Ovary (tissue), 7 donors: ENCODE measurements at regions not wholly inside any gene's neighbourhood (a gene's known extent, or its start where the extent isn't known, plus 50 kb on each side); places are given as distances from the start of the nearest gene placed in this dataset.
A peak's percentile ranks its signal among the peaks of the same experiment; 100 is the strongest.

Experiments used
- DNase-seq, 5 donors: peaks; one replicate each; pipeline ENCODE4 v3.0.0-alpha.2; 2019 to 2020
- H3K27ac ChIP-seq, 2 donors: fragments of 200-600 bp; one replicate each; pipeline versions ENCODE4 v1.5.1 to v1.8.0; 2019 to 2022
- H3K27me3 ChIP-seq: fragments of 200-600 bp; one replicate; pipeline ENCODE4 v1.8.0; 2022
- H3K36me3 ChIP-seq: fragments of 200-600 bp; sonication (generic); one replicate; pipeline ENCODE4 v1.5.1; 2019
- H3K4me1 ChIP-seq: one replicate; pipeline ENCODE4 v1.8.1; 2013; ENCODE audit warnings: mild to moderate bottlenecking, moderate library complexity; ENCODE audit not compliant: insufficient read depth
- H3K4me3 ChIP-seq: fragments of 200-600 bp; sonication (generic); one replicate; pipeline ENCODE4 v1.5.1; 2017
- H3K9me3 ChIP-seq, 2 donors: fragments of 200-600 bp in 1 of 2; sonication (generic) in 1 of 2; one replicate each; pipeline versions ENCODE4 v1.5.1 to v1.8.1; 2013 to 2019; ENCODE audit warnings: mild to moderate bottlenecking in 1 of 2, moderate library complexity in 1 of 2
- EP300 ChIP-seq: sonication (generic); formaldehyde crosslinking; IDR thresholded peaks from one replicate; pipeline ENCODE4 v1.6.1; 2017; ENCODE audit warnings: antibody characterized with exemption
- POLR2A ChIP-seq: fragments of 450-650 bp; IDR thresholded peaks from one replicate; pipeline ENCODE4 v1.6.1; 2017; ENCODE audit warnings: antibody characterized with exemption, mild to moderate bottlenecking, moderate library complexity
- WGBS, 3 donors: extraction: QIAGEN DNeasy Blood & Tissue Kit in 1 of 3; methylation state at CpG; one replicate each; pipeline versions ENCODE4 v1.1.5 to v1.1.7; 2013 to 2017; 5-methylcytosine and 5-hydroxymethylcytosine counted together
- intact Hi-C, 4 donors: fragments of 100-400 bp; cut with DNase I; formaldehyde crosslinking; loops; one replicate each; pipeline versions ENCODE4 v1.11.0 to v1.15.1; 2022 to 2023
- TF ChIP-seq, protein P1 (sequence below), 3 donors: fragments of 450-650 bp in 2 of 3; fragments of 200-600 bp in 1 of 3; IDR thresholded peaks; one replicate each; pipeline versions ENCODE4 v1.5.1 to v1.8.0; 2016 to 2022; ENCODE audit warnings: antibody characterized with exemption in 3 of 3, mild to moderate bottlenecking in 1 of 3
- donor health status: DM: no; HTN: no; CAD: no; lungs with moderate emphysema.
- donor health status: DM: no; HTN: no; CAD: no.
- donor health status: Bipolar disorder and iron deficiency.
- donor health status: DM: no; HTN: no; CAD: no.
- donor health status: DM: yes; HTN: yes; CAD: no.

GRCh38 chr5:167463939-167464338 lies 827.5 kb upstream of the WWC1 start:
- Histone ChIP-seq H3K27ac (no peak overlapping the region), H3K4me3 (no peak overlapping the region), H3K36me3 (no peaks in the 10 kb centered on the region), H3K9me3 (no peaks in the 10 kb centered on the region), H3K27me3 (no peaks in the 10 kb centered on the region), H3K4me1 (no peaks in the 10 kb centered on the region)
- 92 to 100% (median 93%) methylated on average over 1 of the region's 1 CpG for WGBS, 3 donors
- DNase-seq, result no peak
- TF ChIP-seq, protein P1, sequence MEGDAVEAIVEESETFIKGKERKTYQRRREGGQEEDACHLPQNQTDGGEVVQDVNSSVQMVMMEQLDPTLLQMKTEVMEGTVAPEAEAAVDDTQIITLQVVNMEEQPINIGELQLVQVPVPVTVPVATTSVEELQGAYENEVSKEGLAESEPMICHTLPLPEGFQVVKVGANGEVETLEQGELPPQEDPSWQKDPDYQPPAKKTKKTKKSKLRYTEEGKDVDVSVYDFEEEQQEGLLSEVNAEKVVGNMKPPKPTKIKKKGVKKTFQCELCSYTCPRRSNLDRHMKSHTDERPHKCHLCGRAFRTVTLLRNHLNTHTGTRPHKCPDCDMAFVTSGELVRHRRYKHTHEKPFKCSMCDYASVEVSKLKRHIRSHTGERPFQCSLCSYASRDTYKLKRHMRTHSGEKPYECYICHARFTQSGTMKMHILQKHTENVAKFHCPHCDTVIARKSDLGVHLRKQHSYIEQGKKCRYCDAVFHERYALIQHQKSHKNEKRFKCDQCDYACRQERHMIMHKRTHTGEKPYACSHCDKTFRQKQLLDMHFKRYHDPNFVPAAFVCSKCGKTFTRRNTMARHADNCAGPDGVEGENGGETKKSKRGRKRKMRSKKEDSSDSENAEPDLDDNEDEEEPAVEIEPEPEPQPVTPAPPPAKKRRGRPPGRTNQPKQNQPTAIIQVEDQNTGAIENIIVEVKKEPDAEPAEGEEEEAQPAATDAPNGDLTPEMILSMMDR (IDR thresholded peaks at IDR 0.05), result no peak
- TF ChIP-seq EP300, result no peak
- no peak for TF ChIP-seq POLR2A
- intact Hi-C loops, result no loop called here

GRCh38 chr5:167466992-167467391 lies 824.5 kb upstream of the WWC1 start:
- Histone ChIP-seq H3K27me3 (no peaks in the 10 kb centered on the region), H3K4me3 (no peak overlapping the region), H3K36me3 (no peaks in the 10 kb centered on the region), H3K27ac (no peak overlapping the region), H3K4me1 (no peaks in the 10 kb centered on the region), H3K9me3 (no peaks in the 10 kb centered on the region)
- WGBS, 3 donors, result 71 to 78% (median 72%) methylated on average over 5 of the region's 5 CpGs
- TF ChIP-seq EP300 (no peak), POLR2A (no peak)
- TF ChIP-seq, protein P1 (IDR thresholded peaks at IDR 0.05), result no peak
- DNase-seq, result no peak
- intact Hi-C loops, result no loop called here

DNA sequence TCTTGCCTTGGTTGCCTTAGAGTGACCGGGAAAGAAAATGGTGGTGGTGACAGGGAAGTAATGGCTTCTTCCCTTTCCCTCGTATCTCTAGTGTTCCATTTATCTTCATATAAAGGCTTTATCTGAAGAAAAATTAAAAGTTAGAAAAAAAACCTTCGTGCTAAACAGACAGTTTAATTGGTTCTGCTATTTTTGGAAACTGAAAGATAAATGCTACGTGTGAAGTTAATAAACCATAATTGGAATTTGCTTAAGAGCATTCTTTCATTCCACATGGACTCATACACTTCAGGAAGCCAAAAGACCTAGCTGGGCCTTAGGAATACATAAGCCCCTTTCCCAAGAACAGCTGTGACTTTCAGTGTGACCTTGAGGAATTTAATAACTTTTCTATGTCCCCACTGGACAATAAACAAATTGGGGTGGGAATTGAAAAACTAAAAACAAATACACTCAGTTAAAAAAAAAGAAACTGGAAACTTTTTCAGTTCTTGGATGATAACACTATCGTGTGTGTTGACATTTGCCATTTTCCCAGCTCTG lies 818.8 kb upstream of the WWC1 start:
- Histone ChIP-seq H3K36me3 (no peaks in the 10 kb centered on the region), H3K4me3 (no peak overlapping the region), H3K4me1 (no peaks in the 10 kb centered on the region), H3K9me3 (no peaks in the 10 kb centered on the region), H3K27me3 (no peaks in the 10 kb centered on the region), H3K27ac (peak overlapping the region in 1 of 2 donors; percentile 8)
- DNase-seq, result no peak
- no peak for TF ChIP-seq EP300
- TF ChIP-seq, protein P1 (IDR thresholded peaks at IDR 0.05), result no peak
- TF ChIP-seq POLR2A, result no peak
- WGBS, 3 donors, result 20 to 22% (median 20%) methylated on average over 5 of the region's 5 CpGs
- intact Hi-C loops, result no loop called here

GRCh38 chr5:167478188-167478587 lies 813.3 kb upstream of the WWC1 start:
- intact Hi-C loops, result no loop called here
- H3K4me3 ChIP-seq, result no peak overlapping the region
- H3K9me3 ChIP-seq, result no peaks in the 10 kb centered on the region
- no peaks in the 10 kb centered on the region for H3K27me3 ChIP-seq
- 4 to 9% (median 5%) methylated on average over 2 of the region's 2 CpGs for WGBS, 3 donors
- TF ChIP-seq EP300 (no peak), POLR2A (no peak)
- TF ChIP-seq, protein P1 (IDR thresholded peaks at IDR 0.05), result no peak
- H3K36me3 ChIP-seq, result no peaks in the 10 kb centered on the region
- no peaks in the 10 kb centered on the region for H3K4me1 ChIP-seq
- no peak for DNase-seq
- H3K27ac ChIP-seq, result no peak overlapping the region
